Right cardiac atrium (tissue), 5 donors: ENCODE measurements at regions not wholly inside any gene's neighbourhood (a gene's known extent, or its start where the extent isn't known, plus 50 kb on each side); places are given as distances from the start of the nearest gene placed in this dataset.
"Not testable (repeated sequence)": the region's sequence is repeated elsewhere in the genome, so short reads cannot be mapped to it uniquely, and the experiment has no call there.

Experiments used
- ATAC-seq, 2 donors: fragments of 200-7000 bp; cut with Tn5 transposase; one replicate each; pipeline versions ENCODE4 v1.8.0 to v1.9.1; 2020; ENCODE audit warnings: moderate library complexity in 2 of 2, mild to moderate bottlenecking in 1 of 2
- DNase-seq, 3 donors: peaks; one replicate each; pipeline ENCODE4 v3.0.0-alpha.2; 2020
- H3K27ac ChIP-seq: one replicate; pipeline ENCODE4 v1.5.1; 2013; ENCODE audit warnings: mild to moderate bottlenecking, low read length, control low read depth, moderate library complexity
- H3K27me3 ChIP-seq: one replicate; pipeline ENCODE4 v1.6.1; 2013; ENCODE audit not compliant: control insufficient read depth, insufficient read depth
- H3K4me1 ChIP-seq: one replicate; pipeline ENCODE4 v1.6.1; 2013; ENCODE audit warnings: low read length; ENCODE audit not compliant: control insufficient read depth, insufficient read depth
- H3K4me3 ChIP-seq: one replicate; pipeline ENCODE4 v1.5.1; 2013; ENCODE audit warnings: low read length, control low read depth
- H3K9me3 ChIP-seq: one replicate; pipeline ENCODE4 v1.6.1; 2013; ENCODE audit warnings: low read length; ENCODE audit not compliant: control insufficient read depth
- WGBS: extraction: QIAGEN DNeasy Blood & Tissue Kit; methylation state at CpG from one replicate; pipeline ENCODE4 v1.1.7; 2013; 5-methylcytosine and 5-hydroxymethylcytosine counted together
- intact Hi-C, 4 donors: fragments of 100-400 bp; cut with DNase I; formaldehyde crosslinking; loops; one replicate each; pipeline versions ENCODE4 v1.11.0 to v1.14.0; 2022 to 2023
- donor health status: healthy with polysubstance abuse.
- donor health status: DM: no; HTN: yes; CAD: no.
- donor health status: DM: no; HTN: no; CAD: no.
- donor health status: DM: no; HTN: yes; CAD: no; lungs with severe emphysema.
- donor health status: DM: yes; HTN: yes; CAD: no.

DNA sequence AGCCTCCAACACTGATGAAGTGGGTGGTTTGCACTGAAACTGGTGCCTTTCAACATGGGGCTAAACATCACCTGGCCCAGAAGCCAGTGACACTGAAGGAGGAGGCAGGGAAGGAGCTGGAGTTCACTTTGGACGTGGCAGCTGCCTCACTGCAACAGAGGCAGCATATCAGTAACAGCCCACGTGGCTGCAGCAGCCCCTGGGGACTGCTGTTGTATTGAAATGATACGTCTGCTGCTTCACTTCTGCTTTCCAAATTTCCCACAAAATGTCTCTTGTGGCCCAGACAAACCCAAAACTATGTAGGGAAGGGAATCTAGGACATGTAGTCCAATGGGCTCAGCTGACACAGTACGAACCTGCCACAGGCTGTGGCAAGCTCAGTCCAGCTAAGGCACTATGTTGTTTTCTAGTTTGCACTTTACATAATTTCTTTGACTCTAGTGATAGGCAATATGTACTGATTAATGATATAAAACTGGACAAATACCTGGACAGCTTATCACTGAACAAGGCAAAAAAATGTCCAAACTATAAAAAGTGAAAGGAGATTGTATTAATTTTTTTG, 84.7 kb upstream of the RAPGEF2 start:
- no peaks in the 10 kb centered on the region for H3K9me3 ChIP-seq
- no peak for ATAC-seq
- no peak overlapping the region for H3K4me3 ChIP-seq
- 48% methylated on average over 4 of the region's 4 CpGs for WGBS
- H3K27me3 ChIP-seq = no peaks in the 10 kb centered on the region
- intact Hi-C loops = no loop called here
- H3K27ac ChIP-seq = no peak overlapping the region
- peak in 2 of 3 donors; percentile 60 to 63 for DNase-seq
- no peaks in the 10 kb centered on the region for H3K4me1 ChIP-seq

DNA sequence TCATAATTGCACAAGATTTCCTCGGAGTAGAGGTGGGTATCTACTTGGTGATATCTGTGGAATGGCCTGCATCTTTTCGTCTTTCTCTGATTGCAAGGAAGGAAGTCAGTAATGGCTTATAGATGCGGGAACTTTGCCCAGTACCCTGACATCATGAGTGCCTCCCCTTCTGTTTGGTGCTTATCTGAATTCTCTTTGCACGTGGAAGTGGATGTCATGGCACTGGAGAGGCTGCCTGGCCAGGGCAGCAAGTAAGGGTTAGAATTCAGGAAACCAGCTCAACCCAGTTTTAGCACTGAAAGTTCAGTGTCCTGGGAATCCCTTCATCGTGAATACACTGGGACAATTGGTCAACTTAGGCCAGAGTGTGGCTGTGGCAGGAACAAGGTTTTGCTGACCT, 83.5 kb upstream of the RAPGEF2 start:
- intact Hi-C loops = no loop called here
- Histone ChIP-seq H3K4me1 (no peaks in the 10 kb centered on the region), H3K9me3 (no peaks in the 10 kb centered on the region), H3K4me3 (no peak overlapping the region), H3K27me3 (no peaks in the 10 kb centered on the region), H3K27ac (no peak overlapping the region)
- DNase-seq (no peak), ATAC-seq (peak in 1 of 2 donors; percentile 14)
- WGBS = 39% methylated on average over 5 of the region's 5 CpGs

DNA sequence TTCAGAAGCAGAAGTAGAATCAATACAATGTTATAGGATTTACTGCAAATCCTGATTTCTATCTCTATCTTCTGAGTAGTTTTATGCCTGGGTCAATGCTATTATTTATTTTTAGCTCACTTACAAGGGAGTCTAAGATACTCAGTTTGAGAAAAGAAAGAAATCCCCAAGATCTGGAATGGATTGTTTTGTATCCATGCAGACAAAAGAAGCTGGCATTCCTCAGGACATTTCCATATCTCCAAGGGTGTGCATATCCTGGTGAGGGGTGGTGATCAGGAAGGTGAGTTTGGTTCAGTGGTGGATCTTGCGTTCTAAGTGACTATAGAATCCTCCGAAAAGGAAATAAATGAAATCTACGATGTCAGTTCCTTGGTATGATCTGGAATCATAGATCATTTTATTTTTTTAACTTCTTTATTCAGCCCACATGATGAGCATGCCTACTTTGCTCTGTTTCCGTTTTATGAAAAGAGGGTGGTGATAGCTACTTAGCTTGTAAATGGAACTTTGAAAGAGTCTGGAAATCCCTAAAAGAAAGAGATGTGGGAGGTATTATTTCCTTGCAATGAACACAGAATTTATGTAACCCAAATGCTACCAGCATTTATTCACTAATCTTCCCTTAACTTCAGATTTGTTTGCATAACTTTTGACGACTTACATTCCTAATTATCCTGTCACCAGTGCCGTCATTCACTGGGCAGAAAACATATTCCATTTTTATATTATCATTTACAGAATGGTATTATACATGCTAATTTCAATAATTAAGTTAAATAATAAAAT, 81.1 kb upstream of the RAPGEF2 start:
- Histone ChIP-seq H3K4me1 (no peaks in the 10 kb centered on the region), H3K4me3 (no peak overlapping the region), H3K27ac (no peak overlapping the region), H3K9me3 (no peaks in the 10 kb centered on the region), H3K27me3 (no peaks in the 10 kb centered on the region)
- 74% methylated on average over 6 of the region's 6 CpGs for WGBS
- intact Hi-C loops = no loop called here
- no peak for DNase-seq
- no peak for ATAC-seq

DNA sequence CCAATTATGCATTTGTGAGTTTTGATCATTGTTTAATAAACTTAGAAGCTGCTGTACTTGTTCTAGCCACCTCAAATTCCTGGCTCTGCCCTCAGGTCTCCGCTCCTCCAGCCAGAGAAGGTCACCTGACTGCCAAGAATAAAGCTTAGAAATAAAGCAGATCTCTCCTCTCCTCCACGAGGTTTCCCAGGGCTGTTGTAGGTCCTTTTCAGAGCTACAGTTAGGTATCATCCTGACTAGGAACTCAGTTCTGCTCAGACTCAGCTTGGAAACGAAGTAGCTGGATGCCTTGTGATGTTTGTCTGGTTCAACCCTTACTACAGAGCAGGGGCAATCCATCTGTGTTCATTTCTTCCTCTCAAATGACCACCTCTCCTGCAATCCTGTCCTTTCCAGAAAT, 79.1 kb upstream of the RAPGEF2 start:
- Histone ChIP-seq H3K9me3 (no peaks in the 10 kb centered on the region), H3K4me3 (no peak overlapping the region), H3K4me1 (no peaks in the 10 kb centered on the region), H3K27me3 (no peaks in the 10 kb centered on the region), H3K27ac (no peak overlapping the region)
- DNase-seq (no peak), ATAC-seq (no peak)
- WGBS = 63% methylated on average over 3 of the region's 3 CpGs
- intact Hi-C loops = no loop called here

DNA sequence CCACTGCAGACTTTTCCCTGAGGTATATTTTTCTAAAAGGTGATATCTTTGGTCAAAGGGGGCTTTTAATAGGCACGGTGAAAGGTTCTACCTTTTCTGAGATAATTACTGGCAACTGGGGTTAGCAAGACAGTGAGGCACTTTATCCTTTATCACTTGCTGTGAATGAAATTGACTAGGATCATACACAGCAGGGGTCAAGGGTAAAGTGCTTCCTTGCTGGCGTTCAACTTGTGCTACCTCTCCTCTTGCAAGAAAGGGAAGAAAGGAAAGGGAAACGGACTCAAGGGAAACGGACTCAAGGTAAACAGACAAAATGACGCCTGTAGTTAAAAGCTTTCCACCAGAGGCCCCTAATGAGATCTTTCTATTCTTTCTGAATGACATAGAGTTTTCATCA, 78.6 kb upstream of the RAPGEF2 start:
- no peak for ATAC-seq
- no peaks in the 10 kb centered on the region for H3K4me1 ChIP-seq
- intact Hi-C loops = no loop called here
- no peaks in the 10 kb centered on the region for H3K27me3 ChIP-seq
- H3K27ac ChIP-seq = no peak overlapping the region
- no peak overlapping the region for H3K4me3 ChIP-seq
- 60% methylated on average over 5 of the region's 5 CpGs for WGBS
- no peak for DNase-seq
- no peaks in the 10 kb centered on the region for H3K9me3 ChIP-seq

DNA sequence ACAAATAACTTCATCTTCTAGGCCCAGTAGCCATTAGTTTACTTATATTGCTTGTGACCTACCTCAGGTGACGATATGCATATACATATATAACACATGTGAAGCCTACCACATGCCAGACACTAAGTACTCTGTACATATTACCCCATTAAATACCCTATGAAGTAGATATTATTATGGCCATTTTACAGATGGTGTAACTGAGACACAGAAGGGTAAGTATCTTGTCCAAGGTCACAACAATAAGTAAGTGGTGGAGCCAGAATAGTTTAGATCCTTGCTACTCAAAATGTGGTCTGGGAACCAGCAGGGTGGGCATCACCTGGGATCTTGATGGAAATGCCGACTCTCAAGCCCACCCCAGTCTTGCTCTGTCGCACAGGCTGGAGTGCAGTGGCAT, 78.1 kb upstream of the RAPGEF2 start:
- no peak for DNase-seq
- H3K4me1 ChIP-seq = no peaks in the 10 kb centered on the region
- no peak overlapping the region for H3K4me3 ChIP-seq
- no peaks in the 10 kb centered on the region for H3K9me3 ChIP-seq
- no peak for ATAC-seq
- no peak overlapping the region for H3K27ac ChIP-seq
- WGBS = over 99% methylated on average over 3 of the region's 3 CpGs
- no peaks in the 10 kb centered on the region for H3K27me3 ChIP-seq
- intact Hi-C loops = no loop called here

DNA sequence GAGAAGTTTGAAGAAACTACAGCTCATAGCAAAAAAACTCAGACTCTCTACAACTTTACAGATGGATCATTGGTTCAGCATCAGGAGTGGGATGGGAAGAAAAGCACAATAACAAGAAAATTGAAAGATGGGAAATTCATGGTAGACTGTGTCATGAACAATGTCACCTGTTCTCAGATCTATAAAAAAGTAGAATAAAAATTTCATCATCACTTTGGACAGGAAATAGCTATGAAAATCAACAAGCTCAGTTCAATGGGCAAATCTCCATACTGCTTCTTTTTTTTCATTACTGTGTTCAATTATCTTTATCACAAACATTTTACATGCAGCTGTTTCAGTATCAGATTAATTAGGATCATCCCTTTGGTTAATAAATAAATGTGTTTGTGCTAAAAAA, 76.5 kb upstream of the RAPGEF2 start:
- Histone ChIP-seq H3K27me3 (no peaks in the 10 kb centered on the region), H3K27ac (no peak overlapping the region), H3K9me3 (no peaks in the 10 kb centered on the region), H3K4me3 (no peak overlapping the region), H3K4me1 (no peaks in the 10 kb centered on the region)
- ATAC-seq (no peak), DNase-seq (no peak)
- intact Hi-C loops = no loop called here

DNA sequence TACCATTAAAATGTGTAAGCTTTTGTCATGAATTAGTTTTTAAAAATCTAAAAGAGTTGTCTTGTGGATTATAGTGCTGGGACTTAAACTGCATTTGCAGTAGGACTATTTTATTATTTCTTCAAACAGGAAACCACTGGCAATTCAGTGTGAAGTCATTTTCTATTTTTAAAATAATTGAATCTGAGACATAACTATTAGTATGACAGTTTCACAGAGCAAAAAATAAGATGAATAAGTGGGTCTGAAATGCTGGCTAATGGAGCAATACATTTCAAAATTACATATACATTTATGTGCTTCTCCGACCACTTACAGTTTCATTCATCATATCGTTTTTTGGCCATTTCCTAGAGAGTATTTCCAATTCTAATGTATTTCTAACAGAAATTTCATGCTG, 75.3 kb upstream of the RAPGEF2 start:
- intact Hi-C loops = no loop called here
- WGBS = 61% methylated on average over 2 of the region's 2 CpGs

DNA sequence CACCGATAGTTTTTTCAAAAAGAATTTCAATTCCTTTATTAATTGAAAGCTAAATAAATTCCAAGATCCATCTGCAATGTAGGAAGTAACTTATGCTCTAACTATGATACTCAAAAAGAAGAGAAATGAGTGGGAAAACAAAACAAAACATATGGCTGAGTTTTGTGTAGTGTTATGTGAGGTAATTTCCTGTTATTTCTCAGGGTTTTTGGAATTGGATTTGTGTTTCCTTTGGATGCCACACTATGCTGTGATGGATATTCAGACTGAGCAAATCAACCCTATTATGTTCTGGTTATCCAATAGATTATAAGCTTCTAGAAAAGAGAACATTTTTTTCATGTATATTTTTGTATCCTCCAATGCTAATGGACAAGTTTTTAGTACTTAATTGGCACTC, 73.4 kb upstream of the RAPGEF2 start:
- H3K27ac ChIP-seq = no peak overlapping the region
- no peak for ATAC-seq
- no peak overlapping the region for H3K4me3 ChIP-seq
- no peaks in the 10 kb centered on the region for H3K4me1 ChIP-seq
- H3K9me3 ChIP-seq = no peaks in the 10 kb centered on the region
- 81% methylated on average over 1 of the region's 1 CpG for WGBS
- no peak for DNase-seq
- intact Hi-C loops = no loop called here
- no peaks in the 10 kb centered on the region for H3K27me3 ChIP-seq

More for the DNA sequence above, 75.3 kb upstream of the RAPGEF2 start:
- Histone ChIP-seq H3K9me3 (no peaks in the 10 kb centered on the region), H3K4me3 (no peak overlapping the region), H3K27ac (no peak overlapping the region), H3K27me3 (no peaks in the 10 kb centered on the region), H3K4me1 (no peaks in the 10 kb centered on the region)
- DNase-seq = no peak
- no peak for ATAC-seq

DNA sequence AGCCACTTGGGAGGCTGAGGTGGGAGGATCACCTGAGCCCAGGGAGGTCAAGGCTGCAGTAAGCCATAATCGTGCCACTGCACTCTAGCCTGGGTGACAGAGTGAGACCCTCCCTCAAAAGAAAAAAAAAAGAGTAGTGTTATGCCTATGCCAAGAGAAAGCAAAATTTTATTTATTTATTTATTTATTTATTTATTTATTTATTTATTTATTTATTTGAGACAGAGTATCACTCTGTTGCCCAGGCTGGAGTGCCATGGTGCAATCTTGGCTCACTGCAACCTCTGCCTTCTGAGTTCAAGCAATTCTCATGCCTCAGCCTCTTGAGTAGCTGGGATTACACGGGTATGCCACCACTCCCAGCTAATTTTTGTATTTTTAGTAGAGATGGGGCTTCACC, 72.6 kb upstream of the RAPGEF2 start:
- H3K4me1 ChIP-seq, H3K27me3 ChIP-seq, ATAC-seq, H3K9me3 ChIP-seq, H3K27ac ChIP-seq, intact Hi-C loops, H3K4me3 ChIP-seq, DNase-seq: not testable (repeated sequence)
- 89% methylated on average over 2 of the region's 2 CpGs for WGBS

DNA sequence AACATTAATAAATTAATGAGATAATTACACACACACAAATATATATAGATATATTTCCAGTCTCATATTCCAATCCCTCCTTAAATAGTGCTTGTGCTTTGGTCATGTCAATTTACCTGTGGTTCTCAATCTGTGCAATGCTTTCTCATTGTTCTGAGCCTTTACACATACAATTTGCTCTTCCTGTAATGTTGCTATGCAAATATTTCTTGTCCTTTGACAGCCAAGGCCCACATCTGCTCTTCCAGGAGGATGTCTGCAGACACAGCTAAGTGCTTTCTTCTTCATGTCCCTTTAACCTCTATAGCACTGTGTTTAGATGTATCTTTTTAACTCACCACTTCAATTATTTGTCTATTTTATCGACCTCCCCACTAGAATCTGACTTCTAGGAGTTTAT, 67.3 kb upstream of the RAPGEF2 start:
- DNase-seq (no peak), ATAC-seq (no peak)
- WGBS = 66% methylated on average over 1 of the region's 1 CpG
- no peak overlapping the region for H3K27ac ChIP-seq
- no peaks in the 10 kb centered on the region for H3K27me3 ChIP-seq
- intact Hi-C loops = no loop called here
- no peaks in the 10 kb centered on the region for H3K4me1 ChIP-seq
- no peak overlapping the region for H3K4me3 ChIP-seq
- no peaks in the 10 kb centered on the region for H3K9me3 ChIP-seq

DNA sequence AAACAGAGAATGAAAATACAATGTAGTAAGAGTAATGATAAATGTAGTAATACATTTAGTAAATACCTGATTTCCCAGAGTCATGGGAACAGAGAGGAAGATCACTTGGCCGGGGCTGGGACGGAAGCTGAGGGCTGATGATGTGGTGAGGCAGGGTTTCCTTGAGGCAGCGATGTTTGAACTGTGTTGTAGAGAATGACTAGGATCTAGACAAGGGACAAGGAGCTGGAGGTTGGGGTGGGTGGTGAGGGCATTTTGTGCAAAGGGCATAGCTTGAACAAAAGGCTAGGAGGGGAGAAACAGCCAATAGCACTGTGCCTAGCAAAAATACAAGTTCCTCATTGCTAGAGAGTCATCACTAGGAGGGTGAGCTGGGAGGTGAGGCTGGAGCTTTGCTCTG, 64.3 kb upstream of the RAPGEF2 start:
- DNase-seq = no peak
- intact Hi-C loops = no loop called here
- no peak overlapping the region for H3K27ac ChIP-seq
- 90% methylated on average over 3 of the region's 3 CpGs for WGBS
- no peaks in the 10 kb centered on the region for H3K9me3 ChIP-seq
- no peaks in the 10 kb centered on the region for H3K27me3 ChIP-seq
- H3K4me3 ChIP-seq = no peak overlapping the region
- H3K4me1 ChIP-seq = no peaks in the 10 kb centered on the region
- ATAC-seq = no peak
